Hindlimb muscle (tissue), 1 donor: ENCODE measurements at regions not wholly inside any gene's neighbourhood (a gene's known extent, or its start where the extent isn't known, plus 50 kb on each side); places are given as distances from the start of the nearest gene placed in this dataset.
"Not testable (repeated sequence)": the region's sequence is repeated elsewhere in the genome, so short reads cannot be mapped to it uniquely, and the experiment has no call there.

Source experiments
- DNase-seq: peaks from one replicate; pipeline ENCODE4 v3.0.0-alpha.2; 2013

- DNase-seq = no peak
These were observed 72.9 kb upstream of the EEF1E1 start for GRCh38 chr6:8175046-8175777.

- DNase-seq = no peak
These were observed 72.2 kb upstream of the EEF1E1 start for GRCh38 chr6:8174571-8174970.

- DNase-seq = no peak
These were observed 70.2 kb upstream of the EEF1E1 start for GRCh38 chr6:8172530-8172929.

GRCh38 chr6:8170754-8171153, 68.4 kb upstream of the EEF1E1 start:
- DNase-seq = no peak

GRCh38 chr6:8170245-8170644, 67.9 kb upstream of the EEF1E1 start:
- no peak for DNase-seq

- no peak for DNase-seq
These were observed 63.8 kb upstream of the EEF1E1 start for GRCh38 chr6:8166156-8166555.

- DNase-seq = not testable (repeated sequence)
These were observed 62.7 kb upstream of the EEF1E1 start for GRCh38 chr6:8165008-8165407.

GRCh38 chr6:8164281-8164680, 61.9 kb upstream of the EEF1E1 start:
- not testable (repeated sequence) for DNase-seq

- no peak for DNase-seq
These were observed 57.6 kb upstream of the EEF1E1 start for GRCh38 chr6:8159966-8160365.

GRCh38 chr6:8157839-8158238, 55.5 kb upstream of the EEF1E1 start:
- DNase-seq = no peak

- DNase-seq = no peak
These were observed 53.1 kb upstream of the EEF1E1 start for GRCh38 chr6:8155259-8156012.
